H1 (cell line): ENCODE measurements at regions not wholly inside any gene's neighbourhood (a gene's known extent, or its start where the extent isn't known, plus 50 kb on each side); places are given as distances from the start of the nearest gene placed in this dataset.

ENCODE experiments used
- ATF3 ChIP-seq: IDR thresholded peaks from 2 replicates; pipeline ENCODE4 v1.6.1; 2011; ENCODE audit warnings: low read depth, mild to moderate bottlenecking, low read length; ENCODE audit not compliant: insufficient read depth
- EZH2 ChIP-seq: fragments of 200-600 bp; sonication (generic); IDR thresholded peaks from 2 replicates; pipeline ENCODE4 v1.7.1; 2012; ENCODE audit warnings: low read depth, mild to moderate bottlenecking, moderate library complexity, low read length, inconsistent platforms; ENCODE audit not compliant: severe bottlenecking
- KDM4A ChIP-seq: IDR thresholded peaks from one replicate; pipeline ENCODE4 v1.7.1; 2012; ENCODE audit warnings: low read depth, mild to moderate bottlenecking, moderate library complexity, low read length, inconsistent platforms; ENCODE audit not compliant: severe bottlenecking
- POLR2AphosphoS5 ChIP-seq: IDR thresholded peaks from 2 replicates; pipeline ENCODE4 v1.6.1; 2011; ENCODE audit warnings: low read depth, low read length
- RBBP5 ChIP-seq: IDR thresholded peaks from 2 replicates; pipeline ENCODE4 v1.7.1; 2012; ENCODE audit warnings: low read depth, mild to moderate bottlenecking, inconsistent platforms, low read length, moderate library complexity, borderline replicate concordance
- SIRT6 ChIP-seq: IDR thresholded peaks from one replicate; pipeline ENCODE4 v1.7.1; 2012; ENCODE audit warnings: low read length, inconsistent platforms
- TF ChIP-seq, protein P1 (sequence below): fragments of 300-600 bp; sonication (generic); IDR thresholded peaks from 2 replicates; pipeline ENCODE4 v1.7.1; 2012; ENCODE audit warnings: low read length, moderate library complexity, mild to moderate bottlenecking, inconsistent platforms; ENCODE audit not compliant: insufficient replicate concordance
- TF ChIP-seq, protein P2 (sequence below): IDR thresholded peaks from 2 replicates; pipeline ENCODE4 v1.6.1; 2012; ENCODE audit warnings: low read length, inconsistent platforms

GRCh38 chr3:163852233-163852632 lies 1226.1 kb downstream of the SI start (continued):
- TF ChIP-seq, protein P1, sequence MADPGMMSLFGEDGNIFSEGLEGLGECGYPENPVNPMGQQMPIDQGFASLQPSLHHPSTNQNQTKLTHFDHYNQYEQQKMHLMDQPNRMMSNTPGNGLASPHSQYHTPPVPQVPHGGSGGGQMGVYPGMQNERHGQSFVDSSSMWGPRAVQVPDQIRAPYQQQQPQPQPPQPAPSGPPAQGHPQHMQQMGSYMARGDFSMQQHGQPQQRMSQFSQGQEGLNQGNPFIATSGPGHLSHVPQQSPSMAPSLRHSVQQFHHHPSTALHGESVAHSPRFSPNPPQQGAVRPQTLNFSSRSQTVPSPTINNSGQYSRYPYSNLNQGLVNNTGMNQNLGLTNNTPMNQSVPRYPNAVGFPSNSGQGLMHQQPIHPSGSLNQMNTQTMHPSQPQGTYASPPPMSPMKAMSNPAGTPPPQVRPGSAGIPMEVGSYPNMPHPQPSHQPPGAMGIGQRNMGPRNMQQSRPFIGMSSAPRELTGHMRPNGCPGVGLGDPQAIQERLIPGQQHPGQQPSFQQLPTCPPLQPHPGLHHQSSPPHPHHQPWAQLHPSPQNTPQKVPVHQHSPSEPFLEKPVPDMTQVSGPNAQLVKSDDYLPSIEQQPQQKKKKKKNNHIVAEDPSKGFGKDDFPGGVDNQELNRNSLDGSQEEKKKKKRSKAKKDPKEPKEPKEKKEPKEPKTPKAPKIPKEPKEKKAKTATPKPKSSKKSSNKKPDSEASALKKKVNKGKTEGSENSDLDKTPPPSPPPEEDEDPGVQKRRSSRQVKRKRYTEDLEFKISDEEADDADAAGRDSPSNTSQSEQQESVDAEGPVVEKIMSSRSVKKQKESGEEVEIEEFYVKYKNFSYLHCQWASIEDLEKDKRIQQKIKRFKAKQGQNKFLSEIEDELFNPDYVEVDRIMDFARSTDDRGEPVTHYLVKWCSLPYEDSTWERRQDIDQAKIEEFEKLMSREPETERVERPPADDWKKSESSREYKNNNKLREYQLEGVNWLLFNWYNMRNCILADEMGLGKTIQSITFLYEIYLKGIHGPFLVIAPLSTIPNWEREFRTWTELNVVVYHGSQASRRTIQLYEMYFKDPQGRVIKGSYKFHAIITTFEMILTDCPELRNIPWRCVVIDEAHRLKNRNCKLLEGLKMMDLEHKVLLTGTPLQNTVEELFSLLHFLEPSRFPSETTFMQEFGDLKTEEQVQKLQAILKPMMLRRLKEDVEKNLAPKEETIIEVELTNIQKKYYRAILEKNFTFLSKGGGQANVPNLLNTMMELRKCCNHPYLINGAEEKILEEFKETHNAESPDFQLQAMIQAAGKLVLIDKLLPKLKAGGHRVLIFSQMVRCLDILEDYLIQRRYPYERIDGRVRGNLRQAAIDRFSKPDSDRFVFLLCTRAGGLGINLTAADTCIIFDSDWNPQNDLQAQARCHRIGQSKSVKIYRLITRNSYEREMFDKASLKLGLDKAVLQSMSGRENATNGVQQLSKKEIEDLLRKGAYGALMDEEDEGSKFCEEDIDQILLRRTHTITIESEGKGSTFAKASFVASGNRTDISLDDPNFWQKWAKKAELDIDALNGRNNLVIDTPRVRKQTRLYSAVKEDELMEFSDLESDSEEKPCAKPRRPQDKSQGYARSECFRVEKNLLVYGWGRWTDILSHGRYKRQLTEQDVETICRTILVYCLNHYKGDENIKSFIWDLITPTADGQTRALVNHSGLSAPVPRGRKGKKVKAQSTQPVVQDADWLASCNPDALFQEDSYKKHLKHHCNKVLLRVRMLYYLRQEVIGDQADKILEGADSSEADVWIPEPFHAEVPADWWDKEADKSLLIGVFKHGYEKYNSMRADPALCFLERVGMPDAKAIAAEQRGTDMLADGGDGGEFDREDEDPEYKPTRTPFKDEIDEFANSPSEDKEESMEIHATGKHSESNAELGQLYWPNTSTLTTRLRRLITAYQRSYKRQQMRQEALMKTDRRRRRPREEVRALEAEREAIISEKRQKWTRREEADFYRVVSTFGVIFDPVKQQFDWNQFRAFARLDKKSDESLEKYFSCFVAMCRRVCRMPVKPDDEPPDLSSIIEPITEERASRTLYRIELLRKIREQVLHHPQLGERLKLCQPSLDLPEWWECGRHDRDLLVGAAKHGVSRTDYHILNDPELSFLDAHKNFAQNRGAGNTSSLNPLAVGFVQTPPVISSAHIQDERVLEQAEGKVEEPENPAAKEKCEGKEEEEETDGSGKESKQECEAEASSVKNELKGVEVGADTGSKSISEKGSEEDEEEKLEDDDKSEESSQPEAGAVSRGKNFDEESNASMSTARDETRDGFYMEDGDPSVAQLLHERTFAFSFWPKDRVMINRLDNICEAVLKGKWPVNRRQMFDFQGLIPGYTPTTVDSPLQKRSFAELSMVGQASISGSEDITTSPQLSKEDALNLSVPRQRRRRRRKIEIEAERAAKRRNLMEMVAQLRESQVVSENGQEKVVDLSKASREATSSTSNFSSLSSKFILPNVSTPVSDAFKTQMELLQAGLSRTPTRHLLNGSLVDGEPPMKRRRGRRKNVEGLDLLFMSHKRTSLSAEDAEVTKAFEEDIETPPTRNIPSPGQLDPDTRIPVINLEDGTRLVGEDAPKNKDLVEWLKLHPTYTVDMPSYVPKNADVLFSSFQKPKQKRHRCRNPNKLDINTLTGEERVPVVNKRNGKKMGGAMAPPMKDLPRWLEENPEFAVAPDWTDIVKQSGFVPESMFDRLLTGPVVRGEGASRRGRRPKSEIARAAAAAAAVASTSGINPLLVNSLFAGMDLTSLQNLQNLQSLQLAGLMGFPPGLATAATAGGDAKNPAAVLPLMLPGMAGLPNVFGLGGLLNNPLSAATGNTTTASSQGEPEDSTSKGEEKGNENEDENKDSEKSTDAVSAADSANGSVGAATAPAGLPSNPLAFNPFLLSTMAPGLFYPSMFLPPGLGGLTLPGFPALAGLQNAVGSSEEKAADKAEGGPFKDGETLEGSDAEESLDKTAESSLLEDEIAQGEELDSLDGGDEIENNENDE = no peak
- TF ChIP-seq SIRT6 (no peak), EZH2 (no peak), POLR2AphosphoS5 (no peak), KDM4A (no peak), RBBP5 (no peak), ATF3 (no peak)
- TF ChIP-seq, protein P2, sequence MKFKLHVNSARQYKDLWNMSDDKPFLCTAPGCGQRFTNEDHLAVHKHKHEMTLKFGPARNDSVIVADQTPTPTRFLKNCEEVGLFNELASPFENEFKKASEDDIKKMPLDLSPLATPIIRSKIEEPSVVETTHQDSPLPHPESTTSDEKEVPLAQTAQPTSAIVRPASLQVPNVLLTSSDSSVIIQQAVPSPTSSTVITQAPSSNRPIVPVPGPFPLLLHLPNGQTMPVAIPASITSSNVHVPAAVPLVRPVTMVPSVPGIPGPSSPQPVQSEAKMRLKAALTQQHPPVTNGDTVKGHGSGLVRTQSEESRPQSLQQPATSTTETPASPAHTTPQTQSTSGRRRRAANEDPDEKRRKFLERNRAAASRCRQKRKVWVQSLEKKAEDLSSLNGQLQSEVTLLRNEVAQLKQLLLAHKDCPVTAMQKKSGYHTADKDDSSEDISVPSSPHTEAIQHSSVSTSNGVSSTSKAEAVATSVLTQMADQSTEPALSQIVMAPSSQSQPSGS = no peak
